Ishikawa (cell line): ENCODE measurements at regions not wholly inside any gene's neighbourhood (a gene's known extent, or its start where the extent isn't known, plus 50 kb on each side); places are given as distances from the start of the nearest gene placed in this dataset.

Experiments
- CEBPB ChIP-seq: IDR thresholded peaks from 2 replicates; pipeline ENCODE4 v1.6.1; 2012
- CREB1 ChIP-seq: IDR thresholded peaks from 2 replicates; pipeline ENCODE4 v1.6.1; 2012; ENCODE audit warnings: low read depth
- EGR1 ChIP-seq: IDR thresholded peaks from 2 replicates; pipeline ENCODE4 v1.6.1; 2012
- EP300 ChIP-seq: IDR thresholded peaks from 2 replicates; pipeline ENCODE4 v1.6.1; 2012; ENCODE audit warnings: borderline replicate concordance
- NFIC ChIP-seq: IDR thresholded peaks from 2 replicates; pipeline ENCODE4 v1.6.1; 2012
- RAD21 ChIP-seq: IDR thresholded peaks from 2 replicates; pipeline ENCODE4 v1.6.1; 2012; ENCODE audit warnings: low read depth
- TAF1 ChIP-seq: IDR thresholded peaks from 2 replicates; pipeline ENCODE4 v1.6.1; 2012; ENCODE audit warnings: low read depth, mild to moderate bottlenecking
- TCF12 ChIP-seq: IDR thresholded peaks from 2 replicates; pipeline ENCODE4 v1.6.1; 2012; ENCODE audit warnings: low read depth
- TEAD4 ChIP-seq: IDR thresholded peaks from 2 replicates; pipeline ENCODE4 v1.6.1; 2012
- YY1 ChIP-seq: IDR thresholded peaks from 2 replicates; pipeline ENCODE4 v1.6.1; 2012; ENCODE audit warnings: low read depth
- ZBTB7A ChIP-seq: IDR thresholded peaks from 2 replicates; pipeline ENCODE4 v1.6.1; 2012; ENCODE audit warnings: low read depth
- TF ChIP-seq, protein P1 (sequence below): IDR thresholded peaks from 2 replicates; pipeline ENCODE4 v1.6.1; 2012
- TF ChIP-seq, protein P2 (sequence below): IDR thresholded peaks from 2 replicates; pipeline ENCODE4 v1.6.1; 2012; ENCODE audit warnings: low read depth, mild to moderate bottlenecking

DNA sequence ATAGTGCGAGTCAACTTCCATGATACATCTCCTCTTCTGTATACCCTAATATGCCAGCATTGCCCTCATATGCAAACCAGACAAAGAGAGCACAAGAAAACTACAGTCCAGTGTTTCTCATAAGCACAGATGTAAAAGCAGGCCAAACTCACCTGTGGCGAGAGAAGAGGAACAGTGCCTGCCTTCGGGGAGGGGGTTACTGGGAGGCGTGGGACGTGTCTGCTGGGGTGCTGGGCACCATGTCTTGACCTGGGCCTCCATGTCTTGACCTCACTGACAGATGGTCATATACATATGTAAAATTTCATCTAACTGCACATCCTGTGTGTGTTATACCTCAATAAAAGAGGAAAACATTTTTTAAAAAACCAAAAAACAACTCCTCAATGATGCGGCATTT lies 159.3 kb upstream of the PPP1R26 start:
- TF ChIP-seq TAF1 (no peak), YY1 (no peak), RAD21 (no peak), CEBPB (no peak), EGR1 (no peak), EP300 (no peak), CREB1 (no peak), ZBTB7A (no peak), TEAD4 (no peak), TCF12 (no peak), NFIC (no peak)
- TF ChIP-seq, protein P1, sequence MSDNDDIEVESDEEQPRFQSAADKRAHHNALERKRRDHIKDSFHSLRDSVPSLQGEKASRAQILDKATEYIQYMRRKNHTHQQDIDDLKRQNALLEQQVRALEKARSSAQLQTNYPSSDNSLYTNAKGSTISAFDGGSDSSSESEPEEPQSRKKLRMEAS, result no peak
- TF ChIP-seq, protein P2, sequence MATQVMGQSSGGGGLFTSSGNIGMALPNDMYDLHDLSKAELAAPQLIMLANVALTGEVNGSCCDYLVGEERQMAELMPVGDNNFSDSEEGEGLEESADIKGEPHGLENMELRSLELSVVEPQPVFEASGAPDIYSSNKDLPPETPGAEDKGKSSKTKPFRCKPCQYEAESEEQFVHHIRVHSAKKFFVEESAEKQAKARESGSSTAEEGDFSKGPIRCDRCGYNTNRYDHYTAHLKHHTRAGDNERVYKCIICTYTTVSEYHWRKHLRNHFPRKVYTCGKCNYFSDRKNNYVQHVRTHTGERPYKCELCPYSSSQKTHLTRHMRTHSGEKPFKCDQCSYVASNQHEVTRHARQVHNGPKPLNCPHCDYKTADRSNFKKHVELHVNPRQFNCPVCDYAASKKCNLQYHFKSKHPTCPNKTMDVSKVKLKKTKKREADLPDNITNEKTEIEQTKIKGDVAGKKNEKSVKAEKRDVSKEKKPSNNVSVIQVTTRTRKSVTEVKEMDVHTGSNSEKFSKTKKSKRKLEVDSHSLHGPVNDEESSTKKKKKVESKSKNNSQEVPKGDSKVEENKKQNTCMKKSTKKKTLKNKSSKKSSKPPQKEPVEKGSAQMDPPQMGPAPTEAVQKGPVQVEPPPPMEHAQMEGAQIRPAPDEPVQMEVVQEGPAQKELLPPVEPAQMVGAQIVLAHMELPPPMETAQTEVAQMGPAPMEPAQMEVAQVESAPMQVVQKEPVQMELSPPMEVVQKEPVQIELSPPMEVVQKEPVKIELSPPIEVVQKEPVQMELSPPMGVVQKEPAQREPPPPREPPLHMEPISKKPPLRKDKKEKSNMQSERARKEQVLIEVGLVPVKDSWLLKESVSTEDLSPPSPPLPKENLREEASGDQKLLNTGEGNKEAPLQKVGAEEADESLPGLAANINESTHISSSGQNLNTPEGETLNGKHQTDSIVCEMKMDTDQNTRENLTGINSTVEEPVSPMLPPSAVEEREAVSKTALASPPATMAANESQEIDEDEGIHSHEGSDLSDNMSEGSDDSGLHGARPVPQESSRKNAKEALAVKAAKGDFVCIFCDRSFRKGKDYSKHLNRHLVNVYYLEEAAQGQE, result no peak
